K562 (cell line): ENCODE measurements at regions not wholly inside any gene's neighbourhood (a gene's known extent, or its start where the extent isn't known, plus 50 kb on each side); places are given as distances from the start of the nearest gene placed in this dataset.
A peak's percentile ranks its signal among the peaks of the same experiment; 100 is the strongest.

Experiments used
- ATAC-seq: fragments of 200-7000 bp; cut with Tn5 transposase; 3 replicates; pipeline ENCODE4 v1.9.1; 2020; ENCODE audit warnings: moderate library complexity
- BruUV-seq: library from RNA; stranded (reverse); fragments of 400-500 nt; replicated peaks from 2 replicates; lab custom pipeline; 2021; lab: Mats Ljungman, UMichigan
- CTCF ChIA-PET: fragments of 300-600 bp; formaldehyde crosslinking; extraction: SDS; loops from one replicate; lab custom pipeline; 2021; ENCODE audit warnings: low intra/inter-chr PET ratio; lab: Yijun Ruan, JAX
- POLR2A ChIA-PET: fragments of 300-600, 350-650 bp; sonication (Branson Sonifier 250); formaldehyde crosslinking; extraction: SDS; loops from one replicate; lab custom pipeline; 2021; ENCODE audit warnings: antibody characterized with exemption, inconsistent platforms; lab: Yijun Ruan, JAX
- DNase-seq, 4 experiments: peaks; one replicate each; pipeline versions ENCODE4 v3.0.0 to v3.0.0-alpha.2; 2011 to 2018; ENCODE audit warnings: low spot score in 3 of 4, mixed read lengths in 3 of 4; ENCODE audit errors: extremely low read depth in 1 of 4
- FAIRE-seq: peaks from 2 replicates; lab custom pipeline; 2011; peaks lifted over from hg19 to GRCh38; lab: Jason Lieb, UNC
- H2AFZ ChIP-seq: 2 replicates; pipeline ENCODE4 v1.6.0; 2011; ENCODE audit warnings: low read depth, low read length, control low read depth, inconsistent platforms
- H3K27ac ChIP-seq: fragments of 200-600 bp; 3 replicates; pipeline ENCODE4 v1.8.0; 2011; ENCODE audit warnings: low read depth, mild to moderate bottlenecking, control low read depth, inconsistent platforms, low read length, moderate library complexity, mixed read lengths; ENCODE audit errors: extremely low read depth
- H3K27me3 ChIP-seq, 2 experiments: fragments of 300-600 bp in 1 of 2; 2 replicates in 1 of 2; 3 replicates in 1 of 2; pipeline versions ENCODE4 v1.6.0 to v1.8.0; 2011; ENCODE audit warnings: inconsistent platforms in 2 of 2, low read length in 2 of 2, mild to moderate bottlenecking in 1 of 2, mixed read lengths in 1 of 2, moderate library complexity in 1 of 2; ENCODE audit not compliant: control insufficient read depth in 2 of 2, insufficient read depth in 2 of 2
- H3K36me3 ChIP-seq: fragments of 300-600 bp; 3 replicates; pipeline ENCODE4 v1.8.0; 2011; ENCODE audit warnings: mild to moderate bottlenecking, low read length, inconsistent platforms; ENCODE audit not compliant: control insufficient read depth, insufficient read depth
- H3K4me1 ChIP-seq, 2 experiments: fragments of 200-600 bp in 1 of 2; replicated peaks in 1 of 2; 2 replicates in 1 of 2; 3 replicates in 1 of 2; pipeline versions ENCODE4 v1.5.1 to v1.8.0; 2011; ENCODE audit warnings: inconsistent platforms in 2 of 2, low read length in 2 of 2, mild to moderate bottlenecking in 1 of 2, mixed read lengths in 1 of 2, moderate library complexity in 1 of 2; ENCODE audit not compliant: control insufficient read depth in 2 of 2, insufficient read depth in 2 of 2
- H3K4me2 ChIP-seq: 2 replicates; pipeline ENCODE4 v1.6.1; 2011; ENCODE audit warnings: low read length, control low read depth, inconsistent platforms, mixed read lengths; ENCODE audit not compliant: insufficient read depth
- H3K4me3 ChIP-seq: fragments of 200-600 bp; sonication (generic), shearing (Covaris generic); 2 replicates; pipeline ENCODE4 v1.5.1; 2016; ENCODE audit warnings: control low read depth, inconsistent platforms
- H3K79me2 ChIP-seq: fragments of 200-600 bp; 3 replicates; pipeline ENCODE4 v1.8.0; 2011; ENCODE audit warnings: low read length, inconsistent platforms; ENCODE audit not compliant: control insufficient read depth, insufficient read depth
- H3K9ac ChIP-seq, 2 experiments: 2 replicates each; pipeline versions ENCODE4 v1.6.0 to v1.6.1; 2011; ENCODE audit warnings: low read depth in 2 of 2, low read length in 2 of 2, control low read depth in 1 of 2, inconsistent platforms in 1 of 2, mild to moderate bottlenecking in 1 of 2, mixed read lengths in 1 of 2; ENCODE audit not compliant: insufficient read depth in 1 of 2
- H3K9me1 ChIP-seq: one replicate; pipeline ENCODE4 v1.6.0; 2011; ENCODE audit warnings: inconsistent platforms, mild to moderate bottlenecking, low read length, moderate library complexity; ENCODE audit not compliant: control insufficient read depth, insufficient read depth
- H3K9me3 ChIP-seq: replicated peaks from 2 replicates; pipeline ENCODE4 v1.5.1; 2011; ENCODE audit warnings: low read depth, low read length, inconsistent platforms; ENCODE audit not compliant: control insufficient read depth, insufficient read depth
- H4K20me1 ChIP-seq: replicated peaks from 2 replicates; pipeline ENCODE4 v1.6.1; 2011; ENCODE audit warnings: low read length, inconsistent platforms, mixed read lengths; ENCODE audit not compliant: control insufficient read depth, insufficient read depth
- ATF3 ChIP-seq, 2 experiments: fragments of 450-650 bp in 1 of 2; sonication (generic) in 1 of 2; formaldehyde crosslinking in 1 of 2; IDR thresholded peaks in 1 of 2; conservative IDR thresholded peaks in 1 of 2; 2 replicates each; pipeline versions ENCODE4 v1.6.1 to v1.8.1; 2016 to 2023; ENCODE audit warnings: mild to moderate bottlenecking in 2 of 2, moderate library complexity in 2 of 2, inconsistent platforms in 1 of 2, missing genetic modification reagents in 1 of 2
- CLOCK ChIP-seq: fragments of 250-450 bp; sonication (Bioruptor Pico); IDR thresholded peaks from 2 replicates; pipeline ENCODE4 v1.4.0; 2020; ENCODE audit warnings: mild to moderate bottlenecking, moderate library complexity, borderline replicate concordance
- ETS2 ChIP-seq: IDR thresholded peaks from 2 replicates; pipeline ENCODE4 v1.6.1; 2016; ENCODE audit warnings: borderline replicate concordance, missing genetic modification characterization, mild to moderate bottlenecking, moderate library complexity, missing compliant biosample characterization; ENCODE audit not compliant: poor library complexity, severe bottlenecking
- ETV1 ChIP-seq: fragments of 450-650 bp; conservative IDR thresholded peaks from 2 replicates; pipeline ENCODE4 v1.6.1; 2016; ENCODE audit warnings: missing genetic modification characterization, control low read depth, low read depth, missing compliant biosample characterization
- FOSL1 ChIP-seq: fragments of 200-800 bp; sonication (Bioruptor generic); conservative IDR thresholded peaks from 2 replicates; pipeline ENCODE4 v1.6.1; 2016; ENCODE audit warnings: missing genetic modification characterization, missing compliant biosample characterization
- FOXA3 ChIP-seq, 2 experiments: fragments of 450-650 bp in 1 of 2; sonication (generic) in 1 of 2; formaldehyde crosslinking; IDR thresholded peaks in 1 of 2; conservative IDR thresholded peaks in 1 of 2; 2 replicates each; pipeline versions ENCODE4 v1.4.0 to v1.8.0; 2020 to 2022; ENCODE audit warnings: mild to moderate bottlenecking in 2 of 2, missing genetic modification reagents in 1 of 2
- HDGF ChIP-seq: fragments of 450-650 bp; IDR thresholded peaks from 2 replicates; pipeline ENCODE4 v1.6.1; 2016
- JUN ChIP-seq, 2 experiments: sonication (generic) in 1 of 2; formaldehyde crosslinking in 1 of 2; IDR thresholded peaks; 2 replicates each; pipeline versions ENCODE4 v1.6.1 to v1.8.0; 2012 to 2022; ENCODE audit warnings: borderline replicate concordance in 2 of 2, mild to moderate bottlenecking in 2 of 2, improper control_type of control experiment in 1 of 2, low read depth in 1 of 2, low read length in 1 of 2, missing genetic modification reagents in 1 of 2
- JUND ChIP-seq, 2 experiments: IDR thresholded peaks; 2 replicates in 1 of 2; 3 replicates in 1 of 2; pipeline ENCODE4 v1.6.1; 2011; ENCODE audit warnings: borderline replicate concordance in 2 of 2, low read depth in 2 of 2, low read length in 2 of 2, improper control_type of control experiment in 1 of 2, missing biosample characterization in 1 of 2, missing genetic modification characterization in 1 of 2, missing genetic modification reagents in 1 of 2
- MEF2A ChIP-seq: IDR thresholded peaks from 2 replicates; pipeline ENCODE4 v1.6.1; 2011; ENCODE audit warnings: low read depth, mild to moderate bottlenecking, low read length, moderate library complexity; ENCODE audit not compliant: control insufficient read depth
- MEIS2 ChIP-seq: fragments of 450-650 bp; IDR thresholded peaks from 2 replicates; pipeline ENCODE4 v1.6.1; 2014; ENCODE audit warnings: mild to moderate bottlenecking; ENCODE audit not compliant: partially characterized antibody
- NRF1 ChIP-seq, 2 experiments: fragments of 450-650 bp; IDR thresholded peaks in 1 of 2; conservative IDR thresholded peaks in 1 of 2; 2 replicates each; pipeline ENCODE4 v1.6.1; 2014; ENCODE audit warnings: mild to moderate bottlenecking in 2 of 2
- ZC3H4 ChIP-seq: sonication (generic); formaldehyde crosslinking; IDR thresholded peaks from 2 replicates; pipeline ENCODE4 v1.9.0; 2021; ENCODE audit warnings: missing genetic modification reagents, borderline replicate concordance
- WGBS: fragments of 100-300 bp; shearing (Covaris generic); methylation state at CpG from one replicate; pipeline ENCODE4 v1.1.6; 2016; ENCODE audit warnings: low coverage, mixed read lengths; ENCODE audit not compliant: insufficient coverage; ENCODE audit errors: missing lambda C conversion rate; 5-methylcytosine and 5-hydroxymethylcytosine counted together
- in situ Hi-C: fragments of 300-500 bp; cut with MboI; formaldehyde crosslinking; loops from 4 replicates; pipeline ENCODE4 v1.15.0; 2018; ENCODE audit warnings: inconsistent platforms, mixed read lengths
- intact Hi-C: fragments of 100-400 bp; cut with micrococcal nuclease; formaldehyde crosslinking; loops from 2 replicates; pipeline ENCODE4 v1.14.2; 2022

GRCh38 chr11:95364324-95365295 lies 133.6 kb upstream of the SESN3 start:
- ChIA-PET CTCF (no interaction called here), POLR2A (interaction anchor here (0.7 kb wide), 1 partner anchor 424 kb away, joined by 4 read pairs; no protein-coding TSS in a partner anchor)
- no peaks in the 10 kb centered on the region for H3K79me2 ChIP-seq
- no peaks in the 10 kb centered on the region for H4K20me1 ChIP-seq
- no peaks in the 10 kb centered on the region for H3K9me3 ChIP-seq
- no peak overlapping the region for H3K9ac ChIP-seq
- H3K27me3 ChIP-seq: peaks cover 0 to 6% of the 10 kb centered on the region in 2 experiments; a peak in 2 of 5 replicates
- DNase-seq (no peak), ATAC-seq (no peak), FAIRE-seq (no peak)
- H2AFZ ChIP-seq: no peak overlapping the region
- no peaks in the 10 kb centered on the region for H3K9me1 ChIP-seq
- in situ Hi-C loops (no loop called here), intact Hi-C loops (loop anchor here (10.0 kb wide), 2 partner anchors 210 to 400 kb away; no protein-coding TSS in a partner anchor)
- H3K4me2 ChIP-seq: no peak overlapping the region
- H3K27ac ChIP-seq: no peak overlapping the region
- H3K4me1 ChIP-seq: no peaks in the 10 kb centered on the region
- H3K36me3 ChIP-seq: no peaks in the 10 kb centered on the region
- no peak for TF ChIP-seq NRF1 (conservative IDR thresholded peaks at IDR 0.05 in 1 of 2, IDR thresholded peaks at IDR 0.05 in 1 of 2)
- TF ChIP-seq JUND (IDR thresholded peaks at IDR 0.05; ENCODE audit: borderline replicate concordance, low read depth, low read length): peak; percentile 72; the same call in 1 of the 2 replicates
- no peak; the same call in 2 of the 3 replicates for TF ChIP-seq JUND (tag; IDR thresholded peaks at IDR 0.05; ENCODE audit: borderline replicate concordance, low read depth, low read length)
- TF ChIP-seq JUN (IDR thresholded peaks at IDR 0.05; ENCODE audit: borderline replicate concordance, low read depth, low read length): 0 out of 2 replicates have a peak, but pooled peaks have one; percentile 38
- no peak for TF ChIP-seq JUN (CRISPR knock-in tag; IDR thresholded peaks at IDR 0.05; ENCODE audit: borderline replicate concordance)
- peak; percentile 66 for TF ChIP-seq FOSL1
- TF ChIP-seq ZC3H4 (CRISPR knock-in tag): no peak
- TF ChIP-seq CLOCK (CRISPR knock-in tag): no peak
- peak; percentile 58; the same call in 1 of the 2 replicates for TF ChIP-seq ATF3 (IDR thresholded peaks at IDR 0.05)
- TF ChIP-seq ATF3 (CRISPR knock-in tag; conservative IDR thresholded peaks at IDR 0.05): no peak
- TF ChIP-seq ETV1 (tag): no peak
- TF ChIP-seq MEIS2: peak; percentile 2
- no peak for TF ChIP-seq ETS2
- TF ChIP-seq MEF2A: no peak
- TF ChIP-seq FOXA3 (CRISPR knock-in tag; conservative IDR thresholded peaks at IDR 0.05 in 1 of 2, IDR thresholded peaks at IDR 0.05 in 1 of 2): peak; percentile 84 to 91; a peak in 3 of 4 replicates
- TF ChIP-seq HDGF: no peak
- 14% methylated on average over 4 of the region's 4 CpGs for WGBS
- no TSS peak for BruUV-seq
- H3K4me3 ChIP-seq: no peak overlapping the region
